WTC11 (cell line): ENCODE measurements at regions not wholly inside any gene's neighbourhood (a gene's known extent, or its start where the extent isn't known, plus 50 kb on each side); places are given as distances from the start of the nearest gene placed in this dataset.

Experiments used
- ATAC-seq: fragments of 200-7000 bp; cut with Tn5 transposase; 2 replicates; pipeline ENCODE4 v1.10.0; 2021; ENCODE audit warnings: mild to moderate bottlenecking, moderate library complexity
- CTCF ChIA-PET: fragments of 300-600 bp; sonication (Branson Sonifier 250); formaldehyde crosslinking; loops from one replicate; lab custom pipeline; 2021; ENCODE audit warnings: antibody characterized with exemption; lab: Charles Lee
- POLR2A ChIA-PET: fragments of 350-600 bp; sonication (Branson Sonifier 250); formaldehyde crosslinking; loops from one replicate; lab custom pipeline; 2021; ENCODE audit warnings: antibody characterized with exemption; lab: Charles Lee
- DNase-seq: peaks from one replicate; pipeline ENCODE4 v3.0.0; 2021; ENCODE audit warnings: low spot score
- H3K27ac Mint-ChIP-seq: 2 replicates; pipeline ENCODE4 v1.8.0; 2021; ENCODE audit warnings: mixed read lengths
- H3K27me3 Mint-ChIP-seq: 2 replicates; pipeline ENCODE4 v1.8.0; 2021; ENCODE audit warnings: low read depth, mild to moderate bottlenecking, moderate library complexity, mixed read lengths
- H3K36me3 Mint-ChIP-seq: 2 replicates; pipeline ENCODE4 v1.8.0; 2021; ENCODE audit warnings: mixed read lengths
- H3K4me1 Mint-ChIP-seq: 2 replicates; pipeline ENCODE4 v1.8.0; 2022; ENCODE audit warnings: mixed read lengths
- H3K4me3 Mint-ChIP-seq: 2 replicates; pipeline ENCODE4 v1.8.0; 2021; ENCODE audit warnings: mild to moderate bottlenecking, moderate library complexity, mixed read lengths
- H3K9me3 Mint-ChIP-seq: 2 replicates; pipeline ENCODE4 v1.8.0; 2021; ENCODE audit warnings: mixed read lengths
- AFF4 ChIP-seq: sonication (generic); formaldehyde crosslinking; IDR thresholded peaks from 2 replicates; pipeline ENCODE4 v1.8.1; 2023; ENCODE audit warnings: mild to moderate bottlenecking, missing genetic modification reagents, borderline replicate concordance
- ARID4B ChIP-seq: sonication (generic); formaldehyde crosslinking; IDR thresholded peaks from 2 replicates; pipeline ENCODE4 v1.8.0; 2023; ENCODE audit warnings: missing genetic modification reagents, mild to moderate bottlenecking, borderline replicate concordance
- CTCF ChIP-seq: fragments of 200-600 bp; IDR thresholded peaks from 2 replicates; pipeline ENCODE4 v1.8.0; 2022; ENCODE audit warnings: antibody characterized with exemption
- E2F5 ChIP-seq: sonication (generic); formaldehyde crosslinking; IDR thresholded peaks from 2 replicates; pipeline ENCODE4 v1.8.1; 2022; ENCODE audit warnings: mild to moderate bottlenecking, moderate library complexity, missing genetic modification reagents
- ETV6 ChIP-seq: sonication (generic); formaldehyde crosslinking; IDR thresholded peaks from 2 replicates; pipeline ENCODE4 v1.8.1; 2022; ENCODE audit warnings: mild to moderate bottlenecking, missing genetic modification reagents
- FOXJ3 ChIP-seq: sonication (generic); formaldehyde crosslinking; IDR thresholded peaks from 2 replicates; pipeline ENCODE4 v1.9.0; 2021; ENCODE audit warnings: missing genetic modification reagents, mild to moderate bottlenecking, borderline replicate concordance
- GABPB1 ChIP-seq: sonication (generic); formaldehyde crosslinking; IDR thresholded peaks from 2 replicates; pipeline ENCODE4 v1.8.1; 2023; ENCODE audit warnings: mild to moderate bottlenecking, missing genetic modification reagents
- MXD4 ChIP-seq: fragments of 250-450 bp; sonication (Bioruptor Pico); IDR thresholded peaks from 2 replicates; pipeline ENCODE4 v1.8.0; 2021; ENCODE audit warnings: mild to moderate bottlenecking, moderate library complexity, borderline replicate concordance
- NFATC4 ChIP-seq: fragments of 250-450 bp; sonication (Bioruptor Pico); IDR thresholded peaks from 2 replicates; pipeline ENCODE4 v1.9.0; 2021; ENCODE audit warnings: mild to moderate bottlenecking
- NFYB ChIP-seq: sonication (generic); formaldehyde crosslinking; conservative IDR thresholded peaks from 2 replicates; pipeline ENCODE4 v1.8.0; 2022; ENCODE audit warnings: low read depth, missing genetic modification reagents
- OVOL2 ChIP-seq: fragments of 250-450 bp; sonication (Bioruptor Pico); IDR thresholded peaks from 2 replicates; pipeline ENCODE4 v1.9.0; 2021; ENCODE audit warnings: mild to moderate bottlenecking, borderline replicate concordance
- TEAD4 ChIP-seq: sonication (generic); formaldehyde crosslinking; IDR thresholded peaks from 2 replicates; pipeline ENCODE4 v1.8.0; 2022; ENCODE audit warnings: mild to moderate bottlenecking, missing genetic modification reagents
- ZBTB21 ChIP-seq: sonication (generic); formaldehyde crosslinking; IDR thresholded peaks from 2 replicates; pipeline ENCODE4 v1.8.1; 2023; ENCODE audit warnings: mild to moderate bottlenecking, missing genetic modification reagents, borderline replicate concordance
- ZBTB43 ChIP-seq: sonication (generic); formaldehyde crosslinking; IDR thresholded peaks from 2 replicates; pipeline ENCODE4 v1.8.1; 2023; ENCODE audit warnings: mild to moderate bottlenecking, missing genetic modification reagents
- ZNF263 ChIP-seq: sonication (generic); formaldehyde crosslinking; IDR thresholded peaks from 2 replicates; pipeline ENCODE4 v1.8.1; 2022; ENCODE audit warnings: low read depth, mild to moderate bottlenecking, moderate library complexity, missing genetic modification reagents
- ZNF416 ChIP-seq: fragments of 250-450 bp; sonication (Bioruptor Pico); IDR thresholded peaks from 2 replicates; pipeline ENCODE4 v1.9.0; 2021; ENCODE audit warnings: mild to moderate bottlenecking, inconsistent platforms
- ZNF425 ChIP-seq: fragments of 250-450 bp; sonication (Bioruptor Pico); conservative IDR thresholded peaks from 2 replicates; pipeline ENCODE4 v1.9.0; 2021; ENCODE audit warnings: mild to moderate bottlenecking
- ZNF532 ChIP-seq: fragments of 250-450 bp; sonication (Bioruptor Pico); IDR thresholded peaks from 2 replicates; pipeline ENCODE4 v1.9.0; 2021; ENCODE audit warnings: mild to moderate bottlenecking, borderline replicate concordance

GRCh38 chr1:115203287-115203686 lies 114.0 kb upstream of the TSPAN2 start (continued):
- TF ChIP-seq ARID4B (CRISPR knock-in tag) (no peak), ZBTB43 (no peak), TEAD4 (no peak), ETV6 (CRISPR knock-in tag) (no peak), ZBTB21 (CRISPR knock-in tag) (no peak), NFATC4 (CRISPR knock-in tag) (no peak), ZNF425 (CRISPR knock-in tag) (no peak)

- ATAC-seq (no peak), DNase-seq (no peak)
- Mint-ChIP-seq H3K4me3 (no peak overlapping the region), H3K27me3 (no peaks in the 10 kb centered on the region), H3K36me3 (no peaks in the 10 kb centered on the region), H3K9me3 (peaks cover 7% of the 10 kb centered on the region), H3K27ac (no peak overlapping the region), H3K4me1 (no peaks in the 10 kb centered on the region)
- POLR2A ChIA-PET, result no interaction called here
- CTCF ChIA-PET, result interaction anchor here (1.3 kb wide), 1 partner anchor 268 kb away, joined by 3 read pairs; no protein-coding TSS in a partner anchor
- TF ChIP-seq ZNF263 (no peak), MXD4 (CRISPR knock-in tag) (no peak), ZNF532 (CRISPR knock-in tag) (no peak), E2F5 (CRISPR knock-in tag) (no peak), NFYB (no peak), ZNF416 (CRISPR knock-in tag) (no peak), OVOL2 (CRISPR knock-in tag) (no peak), FOXJ3 (CRISPR knock-in tag) (no peak), AFF4 (CRISPR knock-in tag) (no peak), NFATC4 (CRISPR knock-in tag) (no peak), GABPB1 (CRISPR knock-in tag) (no peak), CTCF (no peak)
Observed at GRCh38 chr1:115201598-115201997, 112.3 kb upstream of the TSPAN2 start.
